ENCODE measurements at regions not wholly inside any gene's neighbourhood (a gene's known extent, or its start where the extent isn't known, plus 50 kb on each side); places are given as distances from the start of the nearest gene placed in this dataset.

- Mint-ChIP-seq H3K9me3 (peaks cover 0 to 4% (median 0%) of the 10 kb centered on the region in 6 donors), H3K36me3 (no peaks in the 10 kb centered on the region), H3K27ac (no peak overlapping the region), H3K27me3 (ENCODE audit: low read depth in 3 of 3) (peaks cover 0 to 3% (median 3%) of the 10 kb centered on the region in 3 donors), H3K4me3 (no peak overlapping the region), H3K4me1 (no peaks in the 10 kb centered on the region)
- DNase-seq: no peak
These were observed 477.9 kb upstream of the TNP1 start for GRCh38 chr2:217337771-217338170.

GRCh38 chr2:217336694-217337093 lies 476.8 kb upstream of the TNP1 start:
- Mint-ChIP-seq H3K27ac (no peak overlapping the region), H3K36me3 (no peaks in the 10 kb centered on the region), H3K27me3 (ENCODE audit: low read depth in 3 of 3) (peaks cover 0 to 3% (median 3%) of the 10 kb centered on the region in 3 donors), H3K9me3 (peaks cover 0 to 4% (median 0%) of the 10 kb centered on the region in 6 donors), H3K4me3 (no peak overlapping the region), H3K4me1 (no peaks in the 10 kb centered on the region)
- DNase-seq: no peak

GRCh38 chr2:217335341-217335966 lies 475.6 kb upstream of the TNP1 start:
- H3K9me3 Mint-ChIP-seq: peaks cover 0 to 4% (median 0%) of the 10 kb centered on the region in 6 donors
- H3K4me1 Mint-ChIP-seq: no peaks in the 10 kb centered on the region

GRCh38 chr2:217334561-217334960 lies 474.7 kb upstream of the TNP1 start:
- Mint-ChIP-seq H3K4me1 (no peaks in the 10 kb centered on the region), H3K36me3 (no peaks in the 10 kb centered on the region), H3K27ac (no peak overlapping the region), H3K4me3 (no peak overlapping the region), H3K27me3 (ENCODE audit: low read depth in 3 of 3) (peaks cover 0 to 3% (median 3%) of the 10 kb centered on the region in 3 donors), H3K9me3 (peaks cover 0 to 4% (median 0%) of the 10 kb centered on the region in 6 donors)
- DNase-seq: no peak

More at GRCh38 chr2:217335341-217335966, 475.6 kb upstream of the TNP1 start:
- no peak overlapping the region for H3K27ac Mint-ChIP-seq
- H3K36me3 Mint-ChIP-seq: no peaks in the 10 kb centered on the region
- no peak overlapping the region for H3K4me3 Mint-ChIP-seq
- DNase-seq: no peak
- peaks cover 0 to 3% (median 3%) of the 10 kb centered on the region in 3 donors for H3K27me3 Mint-ChIP-seq (ENCODE audit: low read depth in 3 of 3)

GRCh38 chr2:217332866-217333265 lies 473.0 kb upstream of the TNP1 start:
- H3K9me3 Mint-ChIP-seq: peaks cover 0 to 4% (median 0%) of the 10 kb centered on the region in 6 donors
- DNase-seq: no peak
- no peaks in the 10 kb centered on the region for H3K4me1 Mint-ChIP-seq
- no peaks in the 10 kb centered on the region for H3K36me3 Mint-ChIP-seq
- no peak overlapping the region for H3K27ac Mint-ChIP-seq
- no peak overlapping the region for H3K4me3 Mint-ChIP-seq
- peaks cover 0 to 3% (median 0%) of the 10 kb centered on the region in 3 donors for H3K27me3 Mint-ChIP-seq (ENCODE audit: low read depth in 3 of 3)

GRCh38 chr2:217332417-217332791 lies 472.5 kb upstream of the TNP1 start:
- H3K4me3 Mint-ChIP-seq: no peak overlapping the region
- peaks cover 0 to 3% (median 0%) of the 10 kb centered on the region in 3 donors for H3K27me3 Mint-ChIP-seq (ENCODE audit: low read depth in 3 of 3)
- no peak for DNase-seq
- no peaks in the 10 kb centered on the region for H3K36me3 Mint-ChIP-seq
- H3K9me3 Mint-ChIP-seq: peaks cover 0 to 4% (median 0%) of the 10 kb centered on the region in 6 donors
- no peak overlapping the region for H3K27ac Mint-ChIP-seq
- no peaks in the 10 kb centered on the region for H3K4me1 Mint-ChIP-seq

GRCh38 chr2:217331523-217332416 lies 471.9 kb upstream of the TNP1 start:
- Mint-ChIP-seq H3K4me3 (no peak overlapping the region), H3K36me3 (no peaks in the 10 kb centered on the region), H3K9me3 (peaks cover 0 to 2% (median 0%) of the 10 kb centered on the region in 6 donors), H3K27ac (no peak overlapping the region), H3K4me1 (no peaks in the 10 kb centered on the region), H3K27me3 (ENCODE audit: low read depth in 3 of 3) (peaks cover 0 to 3% (median 0%) of the 10 kb centered on the region in 3 donors)
- DNase-seq: no peak

GRCh38 chr2:217330647-217331046 lies 470.8 kb upstream of the TNP1 start:
- peaks cover 0 to 3% (median 0%) of the 10 kb centered on the region in 3 donors for H3K36me3 Mint-ChIP-seq
- no peak for DNase-seq
- H3K27me3 Mint-ChIP-seq (ENCODE audit: low read depth in 3 of 3): peaks cover 0 to 4% (median 3%) of the 10 kb centered on the region in 3 donors
- H3K27ac Mint-ChIP-seq: no peak overlapping the region
- peaks cover 0 to 3% (median 0%) of the 10 kb centered on the region in 6 donors for H3K9me3 Mint-ChIP-seq
- H3K4me1 Mint-ChIP-seq: no peaks in the 10 kb centered on the region
- H3K4me3 Mint-ChIP-seq: no peak overlapping the region

GRCh38 chr2:217329023-217329431 lies 469.2 kb upstream of the TNP1 start:
- Mint-ChIP-seq H3K4me3 (no peak overlapping the region), H3K27ac (no peak overlapping the region), H3K9me3 (peaks cover 0 to 14% (median 5%) of the 10 kb centered on the region in 6 donors), H3K27me3 (ENCODE audit: low read depth in 3 of 3) (peaks cover 1 to 14% (median 3%) of the 10 kb centered on the region in 3 donors), H3K4me1 (no peaks in the 10 kb centered on the region), H3K36me3 (peaks cover 0 to 15% (median 4%) of the 10 kb centered on the region in 3 donors)
- DNase-seq: no peak

GRCh38 chr2:217328622-217328978 lies 468.7 kb upstream of the TNP1 start:
- H3K4me1 Mint-ChIP-seq: no peaks in the 10 kb centered on the region
- H3K27ac Mint-ChIP-seq: no peak overlapping the region
- no peak for DNase-seq
- peaks cover 0 to 15% (median 5%) of the 10 kb centered on the region in 6 donors for H3K9me3 Mint-ChIP-seq
- H3K27me3 Mint-ChIP-seq (ENCODE audit: low read depth in 3 of 3): peaks cover 1 to 14% (median 3%) of the 10 kb centered on the region in 3 donors
- H3K4me3 Mint-ChIP-seq: no peak overlapping the region
- peaks cover 0 to 19% (median 7%) of the 10 kb centered on the region in 3 donors for H3K36me3 Mint-ChIP-seq

- Mint-ChIP-seq H3K4me1 (no peaks in the 10 kb centered on the region), H3K27me3 (ENCODE audit: low read depth in 3 of 3) (peaks cover 2 to 14% (median 3%) of the 10 kb centered on the region in 3 donors), H3K4me3 (no peak overlapping the region), H3K36me3 (peaks cover 0 to 19% (median 7%) of the 10 kb centered on the region in 3 donors), H3K27ac (no peak overlapping the region), H3K9me3 (peaks cover 0 to 15% (median 5%) of the 10 kb centered on the region in 6 donors)
- DNase-seq: no peak
These were observed 468.2 kb upstream of the TNP1 start for GRCh38 chr2:217327953-217328621.

GRCh38 chr2:217326238-217327022 lies 466.6 kb upstream of the TNP1 start:
- H3K4me1 Mint-ChIP-seq: no peaks in the 10 kb centered on the region
- peaks cover 0 to 15% (median 5%) of the 10 kb centered on the region in 6 donors for H3K9me3 Mint-ChIP-seq
- no peak overlapping the region for H3K27ac Mint-ChIP-seq
- no peak for DNase-seq
- peaks cover 2 to 14% (median 4%) of the 10 kb centered on the region in 3 donors for H3K27me3 Mint-ChIP-seq (ENCODE audit: low read depth in 3 of 3)
- peaks cover 0 to 19% (median 7%) of the 10 kb centered on the region in 3 donors for H3K36me3 Mint-ChIP-seq
- H3K4me3 Mint-ChIP-seq: no peak overlapping the region

- Mint-ChIP-seq H3K4me1 (no peaks in the 10 kb centered on the region), H3K9me3 (peaks cover 0 to 15% (median 5%) of the 10 kb centered on the region in 6 donors), H3K36me3 (peaks cover 0 to 19% (median 7%) of the 10 kb centered on the region in 3 donors), H3K27ac (no peak overlapping the region), H3K4me3 (no peak overlapping the region), H3K27me3 (ENCODE audit: low read depth in 3 of 3) (peaks cover 2 to 14% (median 4%) of the 10 kb centered on the region in 3 donors)
- DNase-seq: no peak
These were observed 466.0 kb upstream of the TNP1 start for GRCh38 chr2:217325816-217326215.
